GM12864 (cell line): ENCODE measurements at regions not wholly inside any gene's neighbourhood (a gene's known extent, or its start where the extent isn't known, plus 50 kb on each side); places are given as distances from the start of the nearest gene placed in this dataset.

Experiments used
- DNase-seq: peaks from one replicate; pipeline ENCODE4 v3.0.0-alpha.2; 2011; ENCODE audit warnings: low read depth
- H3K4me3 ChIP-seq: 2 replicates; pipeline ENCODE4 v1.5.1; 2011; ENCODE audit warnings: mild to moderate bottlenecking, low read depth, low read length, control low read depth
- TF ChIP-seq, protein P1 (sequence below): IDR thresholded peaks from 2 replicates; pipeline ENCODE4 v1.5.1; 2011; ENCODE audit warnings: low read depth, mild to moderate bottlenecking, moderate library complexity, low read length, control low read depth, inconsistent platforms; ENCODE audit errors: missing control alignments

DNA sequence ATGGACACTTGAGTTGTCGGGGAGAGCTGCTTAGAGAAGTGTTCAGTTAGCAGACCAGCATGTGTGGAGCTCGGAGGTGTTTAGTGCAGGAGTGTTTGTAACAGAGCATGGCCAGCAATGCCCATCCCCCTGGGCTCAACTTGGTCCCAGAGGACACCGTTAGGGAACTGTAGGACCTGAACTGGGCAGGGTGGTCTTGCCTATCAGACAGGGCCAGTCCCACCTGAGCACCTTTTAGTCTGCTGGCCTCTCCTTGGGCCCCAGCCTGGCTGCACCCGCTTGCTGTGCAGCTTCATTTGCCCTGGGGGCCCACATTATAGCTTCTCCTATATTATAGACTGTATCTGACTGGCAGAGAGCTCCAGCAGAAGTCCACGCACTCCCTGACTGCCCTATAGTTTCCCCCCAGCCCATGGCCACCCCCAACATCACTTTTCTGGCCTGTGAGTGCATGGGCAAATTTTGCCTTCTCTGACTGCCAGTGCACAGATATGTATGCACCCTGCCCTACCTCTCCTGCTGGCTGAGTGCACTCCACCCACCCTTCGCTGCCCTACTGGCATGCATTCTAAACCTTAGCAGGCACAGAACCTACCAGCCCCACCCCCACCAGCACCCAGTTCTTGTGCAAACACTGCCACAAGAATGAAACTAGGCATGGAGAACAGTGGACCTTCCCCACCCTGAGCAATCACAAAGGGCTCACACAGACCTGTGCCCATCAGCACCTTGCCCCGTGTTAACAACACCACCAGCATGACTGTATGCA is 1030.6 kb upstream of the GHITM start:
- TF ChIP-seq, protein P1, sequence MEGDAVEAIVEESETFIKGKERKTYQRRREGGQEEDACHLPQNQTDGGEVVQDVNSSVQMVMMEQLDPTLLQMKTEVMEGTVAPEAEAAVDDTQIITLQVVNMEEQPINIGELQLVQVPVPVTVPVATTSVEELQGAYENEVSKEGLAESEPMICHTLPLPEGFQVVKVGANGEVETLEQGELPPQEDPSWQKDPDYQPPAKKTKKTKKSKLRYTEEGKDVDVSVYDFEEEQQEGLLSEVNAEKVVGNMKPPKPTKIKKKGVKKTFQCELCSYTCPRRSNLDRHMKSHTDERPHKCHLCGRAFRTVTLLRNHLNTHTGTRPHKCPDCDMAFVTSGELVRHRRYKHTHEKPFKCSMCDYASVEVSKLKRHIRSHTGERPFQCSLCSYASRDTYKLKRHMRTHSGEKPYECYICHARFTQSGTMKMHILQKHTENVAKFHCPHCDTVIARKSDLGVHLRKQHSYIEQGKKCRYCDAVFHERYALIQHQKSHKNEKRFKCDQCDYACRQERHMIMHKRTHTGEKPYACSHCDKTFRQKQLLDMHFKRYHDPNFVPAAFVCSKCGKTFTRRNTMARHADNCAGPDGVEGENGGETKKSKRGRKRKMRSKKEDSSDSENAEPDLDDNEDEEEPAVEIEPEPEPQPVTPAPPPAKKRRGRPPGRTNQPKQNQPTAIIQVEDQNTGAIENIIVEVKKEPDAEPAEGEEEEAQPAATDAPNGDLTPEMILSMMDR: no peak
- no peak for DNase-seq
- no peak overlapping the region for H3K4me3 ChIP-seq

DNA sequence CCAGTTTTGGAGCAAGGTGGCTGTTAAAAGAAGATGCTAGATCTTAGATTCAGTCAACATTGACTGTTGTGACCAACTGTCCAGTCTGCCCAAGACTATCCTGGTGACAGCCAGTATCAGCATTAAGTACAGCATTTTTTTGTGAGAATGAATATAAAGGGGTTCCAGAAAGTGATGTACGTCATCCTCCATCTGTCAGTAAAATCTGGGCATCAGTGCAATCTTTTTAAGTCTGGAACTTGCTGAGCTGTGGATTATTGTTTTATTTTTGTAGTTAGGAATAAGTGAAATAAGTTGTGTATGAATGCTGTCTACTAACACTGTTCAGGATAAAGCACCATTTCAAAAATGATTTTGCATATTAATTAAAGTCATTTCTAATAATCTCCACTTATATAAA is 1020.0 kb upstream of the GHITM start:
- no peak for DNase-seq
- TF ChIP-seq, protein P1: no peak
- H3K4me3 ChIP-seq: no peak overlapping the region

DNA sequence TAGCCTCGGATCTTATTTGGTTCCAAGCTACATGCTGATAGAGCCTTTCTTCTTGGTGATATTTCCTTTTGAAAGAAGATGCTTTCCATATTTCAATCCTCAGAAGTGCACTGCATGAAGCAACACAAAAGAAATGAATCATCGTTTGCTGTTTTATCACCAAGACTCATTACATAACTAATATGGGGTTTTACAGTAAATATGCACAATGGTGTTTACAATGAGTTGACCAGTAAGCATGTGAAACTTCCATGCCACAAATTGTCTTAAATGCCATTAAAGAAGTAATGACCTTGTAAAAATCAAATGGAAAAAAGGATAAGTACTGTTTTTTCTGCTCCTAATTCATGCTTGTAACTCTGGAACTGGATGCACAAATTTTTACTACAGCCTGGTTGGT is 1017.0 kb upstream of the GHITM start:
- DNase-seq: no peak
- TF ChIP-seq, protein P1: no peak
- no peak overlapping the region for H3K4me3 ChIP-seq

DNA sequence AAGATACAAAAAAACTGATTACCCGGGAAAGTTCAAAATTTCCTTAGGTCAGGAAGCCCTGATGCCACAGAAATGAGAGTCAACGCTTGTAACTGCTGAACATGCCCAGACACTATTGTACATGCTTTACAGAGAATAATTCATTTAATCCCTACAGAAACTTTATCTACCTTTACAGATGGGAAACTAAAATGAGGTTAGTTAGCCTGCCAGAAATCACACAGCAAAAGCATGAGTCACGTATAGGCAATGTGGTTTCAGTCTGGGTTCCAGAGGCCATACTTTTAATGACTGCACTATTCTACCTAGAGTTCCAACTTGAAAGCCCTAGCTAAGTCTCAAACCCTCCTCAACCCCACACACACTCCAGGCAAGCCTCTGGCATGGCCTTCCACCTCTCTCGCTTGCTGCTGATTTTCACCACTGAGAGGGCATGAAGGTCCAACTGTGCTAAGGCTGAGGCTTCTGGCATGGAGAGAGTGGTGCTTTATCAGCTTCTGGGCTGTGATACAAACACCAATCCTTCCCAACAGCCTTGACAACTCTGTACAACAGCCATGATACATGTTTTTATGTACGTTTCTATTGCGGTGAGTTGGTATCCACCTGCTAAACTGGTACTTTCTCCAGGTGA is 1011.2 kb upstream of the GHITM start:
- no peak for DNase-seq
- TF ChIP-seq, protein P1: no peak

DNA sequence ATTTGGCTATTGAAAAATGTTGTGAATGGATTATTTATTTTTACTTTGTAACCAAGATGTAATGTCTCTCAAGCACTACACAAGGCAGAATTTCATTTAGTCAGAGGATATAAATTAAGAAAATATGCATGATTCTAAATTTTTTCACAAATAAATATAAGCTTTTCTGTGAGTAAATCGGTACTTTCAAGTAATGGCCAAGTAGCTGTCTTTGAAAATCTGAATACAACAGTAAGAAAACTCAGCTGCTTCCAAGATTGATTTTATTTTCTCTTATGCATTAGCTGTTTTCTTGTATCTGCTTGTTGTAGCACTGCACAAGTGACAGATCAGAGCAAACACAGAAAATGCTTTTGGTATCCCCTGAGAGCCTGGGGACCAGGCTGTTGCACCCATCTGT is 998.5 kb upstream of the GHITM start:
- no peak overlapping the region for H3K4me3 ChIP-seq
- TF ChIP-seq, protein P1: no peak
- no peak for DNase-seq

More for the DNA sequence above, 1011.2 kb upstream of the GHITM start:
- H3K4me3 ChIP-seq: no peak overlapping the region

DNA sequence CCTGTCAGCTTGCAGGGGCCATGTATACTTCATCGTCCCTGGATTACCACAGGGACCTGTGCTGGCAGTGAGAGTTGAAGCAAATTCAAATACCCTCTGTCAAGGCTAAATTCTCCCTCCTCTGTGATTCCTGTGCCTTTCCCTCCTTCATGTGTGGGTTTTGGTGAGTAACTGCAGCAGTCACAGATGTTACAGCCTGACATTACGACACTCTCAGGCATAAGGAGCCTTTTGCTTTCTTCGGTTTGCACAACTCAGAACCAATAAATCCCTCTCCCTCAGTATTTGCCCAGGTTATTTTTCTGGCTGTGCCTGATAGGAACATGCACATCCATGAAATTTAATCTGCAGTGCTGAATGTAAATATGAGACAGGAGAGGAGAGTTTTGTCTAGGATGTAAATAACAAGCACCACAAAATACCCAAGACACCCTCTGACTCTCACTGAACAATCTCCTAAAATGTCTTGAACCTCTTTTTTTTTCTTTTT is 997.2 kb upstream of the GHITM start:
- TF ChIP-seq, protein P1: no peak
- no peak for DNase-seq
- H3K4me3 ChIP-seq: no peak overlapping the region

DNA sequence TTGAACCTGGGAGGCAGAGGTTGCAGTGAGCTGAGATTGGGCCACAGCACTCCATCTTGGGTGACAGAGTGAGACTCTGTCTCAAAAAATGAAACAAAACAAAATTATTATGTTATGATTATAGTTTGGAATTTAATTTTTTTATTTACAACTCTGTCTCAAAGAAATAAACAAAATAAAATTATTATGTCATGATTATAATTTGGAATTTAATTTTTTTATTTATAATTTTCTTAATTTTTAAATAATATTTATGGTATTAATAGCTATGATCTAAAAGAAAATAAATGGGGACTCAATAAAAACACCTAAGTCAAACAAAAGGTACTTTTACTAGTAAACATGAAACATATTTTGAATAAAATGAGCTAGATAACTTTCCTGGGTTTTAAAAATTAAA is 994.8 kb upstream of the GHITM start:
- TF ChIP-seq, protein P1: no peak
- no peak for DNase-seq
- H3K4me3 ChIP-seq: no peak overlapping the region
